ENCODE measurements at regions not wholly inside any gene's neighbourhood (a gene's known extent, or its start where the extent isn't known, plus 50 kb on each side); places are given as distances from the start of the nearest gene placed in this dataset.
"Not testable (repeated sequence)": the region's sequence is repeated elsewhere in the genome, so short reads cannot be mapped to it uniquely, and the experiment has no call there.

GRCh38 chr21:17085707-17086106 is 427.1 kb upstream of the CXADR start:
- DNase-seq = no peak

- no peak for DNase-seq
These were observed 424.3 kb upstream of the CXADR start for GRCh38 chr21:17088500-17088899.

- peak in 1 of 58 donors; percentile 12 for DNase-seq
These were observed 423.8 kb upstream of the CXADR start for GRCh38 chr21:17089091-17089491.

- DNase-seq = no peak
These were observed 411.1 kb upstream of the CXADR start for GRCh38 chr21:17101696-17102095.

- no peak for DNase-seq
These were observed 406.9 kb upstream of the CXADR start for GRCh38 chr21:17105932-17106331.

- no peak for DNase-seq
These were observed 398.8 kb upstream of the CXADR start for GRCh38 chr21:17114045-17114444.

- no peak for DNase-seq
These were observed 394.0 kb upstream of the CXADR start for GRCh38 chr21:17118638-17119384.

- no peak for DNase-seq
These were observed 393.2 kb upstream of the CXADR start for GRCh38 chr21:17119466-17120297.

- not testable (repeated sequence) for DNase-seq
These were observed 385.4 kb upstream of the CXADR start for GRCh38 chr21:17127395-17127794.

- DNase-seq = no peak
These were observed 384.7 kb upstream of the CXADR start for GRCh38 chr21:17128132-17128531.

GRCh38 chr21:17139159-17139558 is 373.7 kb upstream of the CXADR start:
- not testable (repeated sequence) for DNase-seq

- no peak for DNase-seq
These were observed 373.1 kb upstream of the CXADR start for GRCh38 chr21:17139696-17140095.

GRCh38 chr21:17146426-17146825 is 366.4 kb upstream of the CXADR start:
- DNase-seq = no peak

- no peak for DNase-seq
These were observed 353.1 kb upstream of the CXADR start for GRCh38 chr21:17159697-17160096.

GRCh38 chr21:17185674-17186073 is 327.2 kb upstream of the CXADR start:
- DNase-seq = no peak

GRCh38 chr21:17189963-17190362 is 322.9 kb upstream of the CXADR start:
- no peak for DNase-seq

- no peak for DNase-seq
These were observed 321.4 kb upstream of the CXADR start for GRCh38 chr21:17191346-17191993.

GRCh38 chr21:17195351-17195750 is 317.5 kb upstream of the CXADR start:
- no peak for DNase-seq

- no peak for DNase-seq
These were observed 316.9 kb upstream of the CXADR start for GRCh38 chr21:17195976-17196375.

- no peak for DNase-seq
These were observed 316.2 kb upstream of the CXADR start for GRCh38 chr21:17196623-17197022.

GRCh38 chr21:17197996-17198395 is 314.8 kb upstream of the CXADR start:
- no peak for DNase-seq

GRCh38 chr21:17200250-17200649 is 312.6 kb upstream of the CXADR start:
- no peak for DNase-seq
